Subcutaneous abdominal adipose tissue (tissue), 5 donors: ENCODE measurements at regions not wholly inside any gene's neighbourhood (a gene's known extent, or its start where the extent isn't known, plus 50 kb on each side); places are given as distances from the start of the nearest gene placed in this dataset.
A peak's percentile ranks its signal among the peaks of the same experiment; 100 is the strongest.
"Not testable (repeated sequence)": the region's sequence is repeated elsewhere in the genome, so short reads cannot be mapped to it uniquely, and the experiment has no call there.

ENCODE experiments used
- H3K27ac ChIP-seq: one replicate; pipeline ENCODE4 v1.7.0; 2013; ENCODE audit warnings: low read depth, mild to moderate bottlenecking, inconsistent platforms, low read length, moderate library complexity
- H3K27me3 ChIP-seq, 5 donors: one replicate each; pipeline ENCODE4 v1.7.0; 2013; ENCODE audit warnings: low read length in 5 of 5, inconsistent platforms in 1 of 5; ENCODE audit not compliant: control insufficient read depth in 5 of 5, insufficient read depth in 4 of 5
- H3K36me3 ChIP-seq, 5 donors: one replicate each; pipeline ENCODE4 v1.7.0; 2013; ENCODE audit warnings: low read length in 5 of 5; ENCODE audit not compliant: control insufficient read depth in 5 of 5, insufficient read depth in 5 of 5
- H3K4me1 ChIP-seq, 5 donors: one replicate each; pipeline ENCODE4 v1.7.0; 2013; ENCODE audit warnings: low read length in 5 of 5, mild to moderate bottlenecking in 3 of 5, moderate library complexity in 1 of 5; ENCODE audit not compliant: control insufficient read depth in 5 of 5, insufficient read depth in 5 of 5
- H3K4me3 ChIP-seq, 5 donors: one replicate each; pipeline ENCODE4 v1.7.0; 2013; ENCODE audit warnings: low read length in 5 of 5, low read depth in 1 of 5
- H3K9ac ChIP-seq, 5 donors: one replicate each; pipeline ENCODE4 v1.7.0; 2013; ENCODE audit warnings: low read length in 5 of 5, mild to moderate bottlenecking in 4 of 5, moderate library complexity in 3 of 5
- H3K9me3 ChIP-seq, 5 donors: one replicate each; pipeline ENCODE4 v1.7.0; 2013; ENCODE audit warnings: low read length in 5 of 5; ENCODE audit not compliant: control insufficient read depth in 5 of 5
- donor health status: healthy.
- donor health status: healthy.
- donor health status: healthy.
- donor health status: healthy.
- donor health status: healthy.

DNA sequence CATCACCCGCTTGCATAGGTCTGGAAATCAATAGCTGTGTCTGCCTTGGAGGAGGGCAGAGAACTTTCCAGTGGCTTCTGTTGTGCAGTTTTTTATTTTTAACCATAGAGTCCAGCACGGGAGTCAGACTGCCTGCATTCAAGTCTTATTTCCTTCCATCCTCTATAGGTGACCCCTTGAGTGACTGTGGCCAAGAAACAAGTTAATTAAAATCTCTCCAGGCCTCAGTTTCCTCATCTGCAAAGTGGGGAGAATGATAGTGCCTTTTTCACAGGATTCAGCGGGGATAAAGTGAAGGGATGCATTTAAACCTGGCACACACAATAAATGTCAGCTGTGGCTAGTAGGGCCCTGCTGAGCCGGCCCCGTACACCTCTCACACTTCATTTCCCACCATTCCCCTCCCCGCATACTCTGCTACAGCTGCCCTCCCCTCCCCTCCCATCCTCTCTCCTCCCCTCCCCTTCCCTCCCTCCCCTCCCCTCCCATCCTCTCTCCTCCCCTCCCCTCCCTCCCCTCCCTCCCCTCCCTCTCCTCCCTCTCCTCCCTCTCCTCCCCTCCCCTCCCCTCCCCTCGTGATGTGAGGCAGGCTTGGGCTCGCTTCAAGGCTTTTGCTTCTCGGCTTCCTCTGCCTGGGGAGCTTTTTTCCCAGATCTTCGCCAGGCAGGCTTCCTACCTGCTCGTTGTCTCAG lies 150.5 kb downstream of the TFAP2C start:
- Histone ChIP-seq H3K4me1 (peaks cover 4 to 19% (median 7%) of the 10 kb centered on the region in 5 donors), H3K27ac (no peak overlapping the region), H3K9me3 (no peaks in the 10 kb centered on the region), H3K27me3 (peaks cover 3 to 13% (median 6%) of the 10 kb centered on the region in 5 donors), H3K9ac (no peak overlapping the region), H3K36me3 (no peaks in the 10 kb centered on the region), H3K4me3 (no peak overlapping the region)

DNA sequence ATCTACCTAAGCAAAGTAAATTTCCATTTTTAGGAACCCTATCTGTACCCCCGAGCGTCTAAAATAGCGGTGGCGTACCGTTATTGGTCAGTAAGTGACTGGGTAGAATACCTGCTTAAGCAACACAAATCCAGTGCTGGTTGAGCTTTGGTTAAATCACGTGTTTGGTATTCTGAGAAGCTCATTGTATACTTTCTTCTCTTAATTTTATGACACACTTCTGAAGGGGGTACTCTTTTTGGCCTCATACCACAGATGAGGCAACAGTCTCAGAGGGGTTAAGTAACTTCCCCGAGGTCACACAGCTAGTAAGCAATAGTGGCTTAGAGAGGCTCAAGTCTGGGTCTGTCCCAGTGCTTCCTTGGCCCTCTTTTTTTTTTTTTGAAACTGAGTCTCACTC lies 151.2 kb downstream of the TFAP2C start:
- Histone ChIP-seq H3K27me3 (peaks cover 3 to 12% (median 6%) of the 10 kb centered on the region in 5 donors), H3K27ac (no peak overlapping the region), H3K9me3 (no peaks in the 10 kb centered on the region), H3K4me1 (peaks cover 4 to 19% (median 7%) of the 10 kb centered on the region in 5 donors), H3K36me3 (no peaks in the 10 kb centered on the region), H3K4me3 (no peak overlapping the region), H3K9ac (no peak overlapping the region)

DNA sequence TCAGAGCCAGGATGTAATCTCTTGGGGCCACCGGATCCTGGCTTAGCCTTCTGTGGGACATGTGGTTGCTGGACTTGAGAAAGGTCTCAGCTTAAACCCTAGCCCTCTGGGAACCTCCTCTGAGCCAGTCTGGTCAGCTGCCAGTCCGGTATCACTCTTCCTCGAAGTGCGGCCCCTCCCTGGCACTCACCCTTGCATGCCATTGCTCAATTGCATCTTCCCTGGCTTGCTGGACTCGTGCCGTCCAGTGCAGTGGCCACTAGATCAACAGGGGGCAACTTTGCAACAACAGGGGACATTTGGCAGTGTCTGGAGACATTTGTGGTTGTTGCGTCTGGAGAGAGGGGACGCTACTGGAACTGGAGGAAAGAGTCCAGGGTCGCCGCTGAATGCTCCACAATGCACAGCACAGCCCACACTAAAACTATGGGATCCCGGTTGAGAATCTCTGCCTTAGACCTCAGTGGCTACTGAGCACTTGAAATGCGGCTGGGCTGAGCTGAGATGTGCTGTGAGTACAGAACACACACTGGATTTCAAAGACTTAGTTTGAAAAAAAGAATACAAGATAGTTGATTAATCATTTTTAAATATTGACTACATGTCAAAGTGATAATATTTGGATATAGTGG lies 152.1 kb downstream of the TFAP2C start:
- Histone ChIP-seq H3K27ac (no peak overlapping the region), H3K36me3 (no peaks in the 10 kb centered on the region), H3K4me1 (peaks cover 4 to 19% (median 7%) of the 10 kb centered on the region in 5 donors), H3K9ac (no peak overlapping the region), H3K27me3 (peaks cover 0 to 6% (median 5%) of the 10 kb centered on the region in 5 donors), H3K9me3 (no peaks in the 10 kb centered on the region), H3K4me3 (no peak overlapping the region)

DNA sequence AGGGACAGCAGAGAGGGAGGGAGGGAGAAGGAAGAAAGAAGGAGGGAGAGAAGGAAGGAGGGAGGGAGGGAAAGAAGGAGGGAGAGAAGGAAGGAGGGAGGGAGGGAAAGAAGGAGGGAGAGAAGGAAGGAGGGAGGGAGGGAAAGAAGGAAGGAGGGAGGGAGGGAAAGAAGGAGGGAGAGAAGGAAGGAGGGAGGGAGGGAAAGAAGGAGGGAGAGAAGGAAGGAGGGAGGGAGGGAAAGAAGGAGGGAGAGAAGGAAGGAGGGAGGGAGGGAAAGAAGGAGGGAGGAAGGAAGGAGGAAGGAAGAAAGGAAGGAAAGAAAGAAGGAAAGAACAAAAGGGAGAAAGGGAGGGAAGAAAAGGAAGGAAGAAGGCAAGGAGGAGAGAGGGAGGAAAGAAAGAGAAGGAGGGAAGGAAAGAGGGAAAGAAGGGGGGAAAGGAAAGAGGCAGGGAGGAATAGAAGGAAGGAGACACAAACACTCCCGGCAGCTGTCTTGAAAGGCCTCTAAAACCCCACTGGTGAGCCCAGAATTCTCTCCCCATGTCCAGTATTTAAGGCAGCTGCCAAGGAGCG lies 153.0 kb downstream of the TFAP2C start:
- H3K4me1 ChIP-seq, result peaks cover 4 to 19% (median 7%) of the 10 kb centered on the region in 5 donors
- not testable (repeated sequence) for H3K27me3 ChIP-seq, H3K27ac ChIP-seq, H3K4me3 ChIP-seq, H3K9ac ChIP-seq, H3K9me3 ChIP-seq, H3K36me3 ChIP-seq

DNA sequence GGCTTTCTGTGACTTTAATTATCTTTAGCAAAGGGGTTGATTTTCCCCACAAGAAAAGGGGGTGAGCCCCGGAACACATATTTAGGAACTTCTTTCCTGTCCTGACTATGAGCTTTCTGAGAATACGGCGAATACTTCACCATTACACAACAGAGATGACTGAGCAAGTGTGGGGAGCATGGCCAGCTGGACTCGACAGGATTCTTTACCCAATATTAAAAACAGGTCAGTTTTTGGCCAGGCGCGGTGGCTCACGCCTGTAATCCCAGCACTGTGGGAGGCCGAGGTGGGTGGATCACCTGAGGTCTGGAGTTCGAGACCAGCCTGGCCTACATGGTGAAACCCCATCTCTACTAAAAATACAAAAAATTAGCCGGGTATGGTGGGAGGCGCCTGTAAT lies 153.7 kb downstream of the TFAP2C start:
- H3K27me3 ChIP-seq, result not testable (repeated sequence)

DNA sequence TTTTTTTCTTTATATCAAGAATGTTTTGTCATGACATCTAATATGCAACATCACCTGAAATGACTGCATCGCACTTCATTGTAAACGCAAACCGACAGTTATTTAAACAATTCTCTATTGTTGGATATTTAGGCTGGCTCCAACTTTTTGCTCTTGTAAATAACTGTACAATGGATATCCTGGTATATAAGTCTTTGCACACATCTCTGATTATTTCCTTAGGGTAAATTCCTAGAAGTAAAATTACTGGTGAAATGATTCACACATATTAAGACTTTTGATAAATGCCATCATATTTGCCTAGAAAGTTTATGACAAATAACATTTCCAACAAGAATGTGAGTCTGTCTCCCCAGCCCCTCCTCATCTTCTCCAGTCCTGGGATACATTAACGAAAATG lies 154.7 kb downstream of the TFAP2C start:
- Histone ChIP-seq H3K9ac (no peak overlapping the region), H3K9me3 (no peaks in the 10 kb centered on the region), H3K27me3 (peaks cover 0 to 5% (median 2%) of the 10 kb centered on the region in 5 donors), H3K36me3 (no peaks in the 10 kb centered on the region), H3K4me3 (no peak overlapping the region), H3K4me1 (peaks cover 4 to 20% (median 14%) of the 10 kb centered on the region in 5 donors), H3K27ac (no peak overlapping the region)

More for the DNA sequence above, 153.7 kb downstream of the TFAP2C start:
- H3K4me1 ChIP-seq, result peaks cover 4 to 19% (median 10%) of the 10 kb centered on the region in 5 donors
- not testable (repeated sequence) for H3K36me3 ChIP-seq, H3K9me3 ChIP-seq, H3K4me3 ChIP-seq, H3K9ac ChIP-seq, H3K27ac ChIP-seq

DNA sequence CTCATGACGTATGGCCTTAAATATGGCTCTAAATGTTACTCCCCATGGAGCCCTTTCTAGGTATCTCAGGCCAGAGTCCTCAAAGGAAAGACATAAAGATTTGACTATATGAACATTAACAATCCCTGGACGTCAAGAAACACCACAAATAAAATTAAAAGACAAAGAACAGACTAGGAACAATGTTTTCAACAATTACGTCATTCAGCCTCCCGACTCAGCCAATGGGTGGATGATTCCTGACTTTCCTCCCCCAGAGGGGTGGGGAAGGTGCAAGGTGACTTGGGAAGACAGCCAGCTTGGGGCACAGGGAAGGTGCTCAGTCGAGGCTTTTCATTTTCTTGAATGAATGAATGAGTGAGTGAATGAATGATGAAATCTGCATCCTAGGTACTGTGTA lies 157.4 kb downstream of the TFAP2C start:
- no peak overlapping the region for H3K27ac ChIP-seq

DNA sequence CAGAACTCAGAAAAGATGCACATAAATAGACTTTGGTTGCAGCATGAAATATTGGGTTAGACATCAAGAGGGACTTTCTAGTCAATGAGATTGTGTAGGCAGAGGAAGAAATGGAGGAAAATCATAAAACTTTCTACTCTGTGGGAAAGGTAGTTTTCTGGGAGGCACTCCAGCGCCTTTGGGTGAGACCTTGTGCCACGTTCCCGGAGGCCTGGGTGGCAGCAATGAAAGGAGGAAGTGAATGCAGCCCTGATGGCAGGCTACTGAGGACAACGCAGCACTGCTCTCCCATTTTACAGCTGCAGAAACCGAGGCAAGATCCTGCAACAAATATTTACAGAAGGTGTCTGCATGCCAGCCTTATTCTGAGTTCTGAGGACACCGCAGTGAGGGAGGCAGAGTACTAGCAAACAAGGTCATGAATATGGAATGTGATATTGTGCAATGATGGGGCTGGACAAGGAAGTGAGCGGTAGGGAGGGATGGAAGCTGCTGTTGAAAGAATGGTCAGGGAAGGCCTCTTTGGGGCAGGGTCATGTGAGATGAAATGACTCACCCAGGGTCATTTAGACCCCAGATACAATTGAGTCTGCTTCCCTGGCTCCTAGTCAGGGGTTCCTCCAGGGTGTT lies 159.1 kb downstream of the TFAP2C start:
- Histone ChIP-seq H3K36me3 (no peaks in the 10 kb centered on the region), H3K27me3 (peaks cover 0 to 4% (median 2%) of the 10 kb centered on the region in 5 donors), H3K27ac (no peak overlapping the region), H3K4me3 (no peak overlapping the region), H3K9ac (no peak overlapping the region), H3K9me3 (no peaks in the 10 kb centered on the region), H3K4me1 (peaks cover 0 to 7% (median 4%) of the 10 kb centered on the region in 5 donors)

More for the DNA sequence above, 157.4 kb downstream of the TFAP2C start:
- H3K36me3 ChIP-seq, result no peaks in the 10 kb centered on the region
- no peak overlapping the region for H3K4me3 ChIP-seq
- peaks cover 0 to 3% (median 0%) of the 10 kb centered on the region in 5 donors for H3K27me3 ChIP-seq
- H3K9me3 ChIP-seq, result no peaks in the 10 kb centered on the region
- H3K4me1 ChIP-seq, result peaks cover 0 to 10% (median 7%) of the 10 kb centered on the region in 5 donors
- no peak overlapping the region for H3K9ac ChIP-seq

DNA sequence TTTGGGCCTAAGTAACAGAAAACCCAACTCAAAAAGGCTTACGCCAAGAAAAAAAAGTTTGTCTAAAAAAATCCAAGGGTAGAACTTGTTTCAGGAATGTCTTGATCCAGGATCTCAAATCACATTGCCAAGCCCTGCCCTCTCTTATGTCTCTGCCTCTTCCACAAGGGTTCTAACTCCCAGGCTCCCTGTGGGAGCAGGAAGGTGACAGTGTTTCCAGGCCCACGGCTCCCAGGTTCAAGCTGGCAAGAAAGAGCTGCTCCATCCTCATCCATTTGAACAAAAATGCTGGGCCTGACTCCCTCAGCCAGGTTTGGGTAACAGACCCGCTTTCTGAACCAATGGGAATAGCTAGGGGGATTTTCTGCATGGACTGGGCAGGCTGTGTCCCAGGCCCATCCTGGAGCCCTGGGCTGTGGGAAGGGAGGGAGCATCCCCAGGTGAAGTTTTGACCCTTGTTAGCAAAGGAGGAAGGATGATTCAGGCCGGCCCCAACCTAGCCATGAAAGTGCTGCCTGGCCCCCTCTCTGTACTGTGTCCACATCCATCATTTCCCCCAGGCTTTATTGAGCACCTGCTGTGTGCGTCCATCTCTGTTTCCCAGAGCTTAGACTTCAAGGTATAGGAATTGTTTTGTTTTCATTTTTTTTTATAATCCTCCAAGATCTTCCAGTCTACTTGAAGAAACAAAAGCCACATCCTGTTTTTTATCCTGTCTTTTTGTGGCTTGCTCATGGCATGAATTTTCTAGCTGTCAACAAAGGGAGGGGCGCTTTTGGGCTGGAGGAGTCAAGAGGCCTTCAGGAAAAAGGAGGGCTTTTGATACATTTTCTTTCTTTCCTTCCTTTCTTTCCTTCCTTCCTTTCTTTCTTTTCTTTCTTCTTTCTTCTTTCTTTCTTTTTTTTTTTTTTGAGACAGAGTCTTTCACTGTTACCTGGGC lies 159.8 kb downstream of the TFAP2C start:
- H3K9me3 ChIP-seq, result no peaks in the 10 kb centered on the region
- peak overlapping the region in 1 of 5 donors; percentile 4 for H3K9ac ChIP-seq
- peaks cover 0 to 7% (median 4%) of the 10 kb centered on the region in 5 donors for H3K4me1 ChIP-seq
- H3K27me3 ChIP-seq, result peaks cover 0 to 9% (median 3%) of the 10 kb centered on the region in 5 donors
- H3K4me3 ChIP-seq, result no peak overlapping the region
- no peak overlapping the region for H3K27ac ChIP-seq
- H3K36me3 ChIP-seq, result no peaks in the 10 kb centered on the region
